ENCODE measurements at regions not wholly inside any gene's neighbourhood (a gene's known extent, or its start where the extent isn't known, plus 50 kb on each side); places are given as distances from the start of the nearest gene placed in this dataset.
"Not testable (repeated sequence)": the region's sequence is repeated elsewhere in the genome, so short reads cannot be mapped to it uniquely, and the experiment has no call there.

DNA sequence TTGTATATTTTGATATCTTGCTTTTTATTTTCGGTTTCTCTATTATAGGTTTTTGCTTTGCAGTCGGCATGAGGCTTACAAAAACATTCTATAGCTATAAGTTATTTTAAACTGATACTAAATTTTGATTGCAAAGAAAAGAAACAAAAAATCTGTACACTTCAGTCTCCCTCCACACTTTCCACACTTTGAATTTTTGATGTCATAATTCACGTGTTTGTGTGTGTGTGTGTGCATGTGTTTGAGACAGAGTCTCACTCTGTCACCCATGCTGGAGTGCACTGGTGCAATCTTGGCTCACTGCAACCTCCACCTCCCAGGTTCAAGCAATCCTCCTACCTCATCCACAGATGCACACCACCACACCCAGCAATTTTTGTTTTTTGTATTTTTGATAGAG lies 124.9 kb downstream of the MRPS30 start:
- DNase-seq: no peak
- in situ Hi-C loops (cut with HindIII; ENCODE audit: low pct_ligation_motif_present, low pct_unique_long_range_greater_than_20kb, low sequenced_read_pairs): no loop called here

DNA sequence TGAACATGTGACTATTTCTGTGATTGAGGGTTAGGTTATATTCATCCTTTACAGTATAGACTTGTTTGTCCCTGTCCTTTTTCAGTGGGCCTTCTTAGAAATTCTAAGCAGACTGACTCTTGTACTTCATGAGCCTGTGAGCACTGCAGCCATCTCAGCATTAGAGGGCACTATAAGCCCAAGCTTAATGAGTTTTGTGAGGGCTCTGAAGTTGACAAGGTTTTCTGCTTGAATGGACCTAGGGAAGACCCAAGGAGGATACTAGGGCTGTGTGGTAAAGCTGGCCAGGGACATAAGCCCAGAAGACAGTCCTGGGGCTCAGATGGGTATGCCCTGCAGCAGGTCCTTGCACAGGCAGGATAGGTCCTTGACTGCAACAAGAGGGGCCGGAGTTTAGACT lies 126.5 kb downstream of the MRPS30 start:
- DNase-seq: peak; percentile 7

DNA sequence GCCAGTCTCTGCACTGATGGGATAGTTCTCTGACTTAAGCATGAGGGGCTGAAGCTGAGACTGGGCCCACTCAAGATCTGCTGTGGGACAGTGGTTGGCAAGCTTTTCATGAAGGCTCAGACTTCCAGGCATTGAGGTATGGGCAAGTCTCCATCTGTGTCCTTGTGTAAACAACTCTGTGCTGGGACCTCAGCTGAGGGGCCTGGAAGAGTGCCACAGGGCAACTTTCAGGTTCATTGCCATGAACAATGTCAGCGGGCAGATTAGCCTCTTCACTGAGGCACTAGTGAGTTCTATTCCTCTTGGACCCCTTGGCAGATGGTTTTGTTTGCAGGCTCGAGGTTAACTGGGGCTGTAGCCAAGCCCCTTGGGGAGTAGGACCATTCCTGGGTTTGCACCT lies 127.1 kb downstream of the MRPS30 start:
- in situ Hi-C loops (cut with HindIII; ENCODE audit: low pct_ligation_motif_present, low pct_unique_long_range_greater_than_20kb, low sequenced_read_pairs): no loop called here

More for the DNA sequence above, 126.5 kb downstream of the MRPS30 start:
- in situ Hi-C loops (cut with HindIII; ENCODE audit: low pct_ligation_motif_present, low pct_unique_long_range_greater_than_20kb, low sequenced_read_pairs): no loop called here

DNA sequence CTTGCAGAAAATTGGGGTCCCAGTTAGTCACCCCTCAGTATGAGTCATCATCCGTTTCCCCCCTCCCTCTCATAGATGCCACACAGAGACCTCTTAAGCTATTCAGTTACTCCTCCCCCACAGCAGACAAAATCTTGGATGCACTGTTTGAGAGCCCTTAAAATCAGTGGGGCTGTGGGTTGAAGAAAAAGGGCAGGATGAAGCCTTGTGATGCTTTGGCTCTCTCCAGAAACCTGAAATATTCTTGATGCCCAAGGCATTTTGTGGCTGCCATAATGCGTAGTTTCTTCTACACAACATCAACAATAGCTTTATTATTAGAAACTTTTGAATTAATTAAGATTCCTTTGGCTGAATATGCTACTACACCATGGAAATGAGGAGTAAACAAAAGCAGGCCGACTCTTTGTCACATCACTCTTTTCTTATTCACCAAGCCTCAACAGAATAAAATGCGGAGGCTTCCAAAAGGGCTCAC lies 133.8 kb downstream of the MRPS30 start:
- in situ Hi-C loops (cut with HindIII; ENCODE audit: low pct_ligation_motif_present, low pct_unique_long_range_greater_than_20kb, low sequenced_read_pairs): no loop called here
- DNase-seq: no peak

More for the DNA sequence above, 127.1 kb downstream of the MRPS30 start:
- no peak for DNase-seq

DNA sequence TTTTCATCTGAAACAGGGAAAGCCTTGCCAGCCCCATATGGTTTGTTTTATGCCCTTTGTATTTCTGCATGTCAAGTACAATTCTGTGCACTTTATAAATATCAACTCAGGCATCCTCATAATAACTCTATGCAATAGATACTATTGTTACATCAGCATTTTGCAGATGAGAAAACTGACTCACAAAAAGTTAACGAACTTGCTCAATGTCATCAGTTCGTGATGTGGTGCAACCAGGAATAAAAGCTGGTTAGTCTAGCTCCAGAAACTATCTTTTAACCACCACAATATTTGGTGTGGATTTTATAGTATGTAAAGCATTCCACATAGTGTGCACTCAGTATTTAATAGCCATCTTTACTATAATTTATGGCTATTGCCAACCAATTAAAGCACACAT lies 134.9 kb downstream of the MRPS30 start:
- in situ Hi-C loops (cut with HindIII; ENCODE audit: low pct_ligation_motif_present, low pct_unique_long_range_greater_than_20kb, low sequenced_read_pairs): no loop called here
- DNase-seq: no peak

DNA sequence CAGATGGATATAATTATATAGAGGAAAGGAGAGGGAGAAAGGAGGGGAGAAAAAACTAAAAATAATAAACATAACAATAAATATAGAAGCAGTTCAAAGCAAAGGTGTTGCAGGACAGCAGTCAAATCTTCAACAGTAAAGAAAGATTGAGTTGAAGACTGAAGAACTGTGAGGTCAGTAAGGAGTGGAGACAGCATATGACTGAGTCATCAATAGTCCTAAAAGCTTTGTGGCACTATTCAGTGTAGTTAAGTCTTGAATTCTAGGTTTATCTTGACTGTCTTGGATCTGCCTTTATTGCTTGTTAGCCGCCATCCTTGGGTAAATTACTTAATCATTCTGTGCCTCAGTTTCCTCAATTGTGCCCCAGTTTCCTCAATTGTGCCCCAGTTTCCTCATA lies 137.0 kb downstream of the MRPS30 start:
- in situ Hi-C loops (cut with HindIII; ENCODE audit: low pct_ligation_motif_present, low pct_unique_long_range_greater_than_20kb, low sequenced_read_pairs): no loop called here
- DNase-seq: no peak

DNA sequence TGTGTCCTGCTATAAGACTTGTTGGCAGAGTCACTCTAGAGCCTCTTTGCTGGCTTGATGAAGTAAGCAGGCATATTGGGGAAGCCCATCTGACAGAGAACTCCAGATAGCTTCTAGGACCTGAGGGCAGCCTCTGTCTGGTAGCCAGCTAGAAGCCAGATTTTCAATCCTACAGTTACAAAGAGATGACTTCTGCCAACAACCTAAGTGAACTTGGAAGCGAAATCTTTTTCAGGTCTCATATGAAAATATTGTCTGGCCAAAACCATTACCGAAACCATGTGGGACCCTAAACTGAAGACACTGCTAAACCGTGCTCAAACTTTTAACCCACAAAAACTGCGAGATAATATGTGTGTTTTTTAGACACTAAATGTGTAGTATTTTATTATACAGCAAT lies 140.9 kb downstream of the MRPS30 start:
- in situ Hi-C loops (cut with HindIII; ENCODE audit: low pct_ligation_motif_present, low pct_unique_long_range_greater_than_20kb, low sequenced_read_pairs): no loop called here
- DNase-seq: no peak

DNA sequence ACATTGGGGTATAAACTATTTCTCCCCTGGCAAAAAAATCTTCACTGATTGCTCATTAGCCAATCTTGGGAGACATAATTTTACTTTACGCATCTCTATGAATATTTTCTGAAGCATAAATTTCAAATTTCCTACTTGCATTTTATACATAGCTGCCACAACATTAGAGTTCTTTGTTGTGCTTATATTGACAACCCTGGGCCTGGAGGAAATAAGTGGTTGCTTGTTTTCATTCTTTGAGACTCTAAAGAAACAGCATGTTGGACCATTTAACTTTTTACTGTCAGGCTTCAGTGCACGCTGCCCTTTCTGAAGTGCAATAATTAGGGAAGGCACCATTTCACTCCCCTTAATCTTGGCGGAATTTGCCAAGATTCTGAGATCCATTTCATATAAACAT lies 142.6 kb downstream of the MRPS30 start:
- in situ Hi-C loops (cut with HindIII; ENCODE audit: low pct_ligation_motif_present, low pct_unique_long_range_greater_than_20kb, low sequenced_read_pairs): no loop called here
- no peak for DNase-seq

DNA sequence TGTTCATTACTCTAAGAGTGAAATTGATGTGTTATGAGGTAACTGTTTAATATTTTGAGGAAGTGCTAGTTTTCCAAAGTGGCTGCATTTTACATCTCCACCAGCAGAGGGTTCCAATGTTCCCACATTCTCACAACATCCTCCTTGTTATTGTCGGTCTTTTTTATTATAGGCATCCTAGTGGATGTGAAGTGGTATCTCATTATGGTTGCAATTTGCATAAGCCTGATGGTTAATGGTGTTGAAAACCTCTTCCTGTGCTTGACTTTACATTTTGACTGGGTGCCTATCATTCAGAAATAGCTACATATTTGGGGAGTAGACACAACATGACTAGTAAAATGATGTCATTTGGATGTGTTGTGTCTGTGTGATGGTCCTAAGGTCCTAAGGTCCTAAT lies 143.6 kb downstream of the MRPS30 start:
- peak; percentile 49 for DNase-seq

DNA sequence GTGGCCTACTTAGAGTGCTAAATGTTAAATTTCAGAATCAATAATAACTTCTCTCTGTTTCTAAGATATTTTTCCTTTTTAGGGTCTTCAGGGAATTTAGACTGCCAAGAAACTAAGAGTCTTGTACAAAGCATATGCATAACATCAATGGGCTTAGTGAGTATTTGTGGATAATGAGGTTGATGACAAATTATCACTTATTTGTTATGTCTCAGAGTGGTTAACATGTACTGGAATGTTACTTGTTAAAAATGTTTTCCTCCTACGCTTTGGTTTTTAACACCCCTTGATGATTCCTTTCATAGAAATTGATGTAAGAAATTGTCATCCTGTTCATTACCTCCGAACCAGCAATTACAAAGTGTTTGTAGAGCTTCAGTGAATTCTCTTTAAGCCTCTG lies 144.3 kb downstream of the MRPS30 start:
- no peak for DNase-seq
- in situ Hi-C loops (cut with HindIII; ENCODE audit: low pct_ligation_motif_present, low pct_unique_long_range_greater_than_20kb, low sequenced_read_pairs): no loop called here

More for the DNA sequence above, 143.6 kb downstream of the MRPS30 start:
- in situ Hi-C loops (cut with HindIII; ENCODE audit: low pct_ligation_motif_present, low pct_unique_long_range_greater_than_20kb, low sequenced_read_pairs): no loop called here

DNA sequence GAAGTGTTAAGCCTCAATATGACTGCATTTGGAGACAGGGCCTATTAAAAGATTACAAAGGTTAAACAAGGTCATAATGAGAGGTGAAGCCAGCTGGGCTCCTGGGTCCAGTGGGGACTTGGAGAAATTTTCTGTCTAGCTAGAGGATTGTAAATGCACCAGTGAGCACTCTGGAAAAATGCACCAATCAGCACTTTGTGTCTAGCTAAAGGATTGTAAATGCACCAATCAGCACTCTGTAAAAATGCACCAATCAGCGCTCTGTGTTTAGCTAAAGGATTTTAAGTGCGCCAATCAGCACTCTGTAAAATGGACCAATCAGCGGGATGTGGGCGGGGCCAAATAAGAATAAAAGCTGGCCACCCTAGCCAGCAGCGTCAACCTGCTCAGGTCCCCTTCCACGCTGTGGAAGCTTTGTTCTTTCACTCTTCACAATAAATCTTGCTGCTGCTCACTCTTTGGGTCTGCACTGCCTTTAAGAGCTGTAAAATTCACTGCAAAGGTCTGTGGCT lies 150.3 kb downstream of the MRPS30 start:
- DNase-seq; in situ Hi-C loops (cut with HindIII; ENCODE audit: low pct_ligation_motif_present, low pct_unique_long_range_greater_than_20kb, low sequenced_read_pairs): not testable (repeated sequence)

DNA sequence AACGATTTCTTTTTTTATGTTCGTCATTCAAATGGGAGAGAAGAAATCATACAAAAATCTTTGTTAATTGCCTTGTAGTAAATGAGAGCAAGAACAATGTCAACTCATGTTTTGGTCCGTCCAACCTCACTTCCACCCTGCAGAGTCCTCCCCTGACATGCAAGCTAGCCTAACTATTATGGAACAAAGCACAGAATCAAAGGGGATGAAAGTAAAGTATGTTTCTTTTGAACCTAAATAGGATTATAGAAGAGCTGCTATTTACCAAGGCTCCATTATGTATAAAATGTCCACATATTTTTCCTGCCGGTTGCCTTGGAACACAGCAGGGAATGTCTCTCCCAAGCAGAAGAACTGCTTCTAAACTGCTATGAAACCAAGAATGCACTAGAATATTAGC lies 161.1 kb downstream of the MRPS30 start:
- in situ Hi-C loops (cut with HindIII; ENCODE audit: low pct_ligation_motif_present, low pct_unique_long_range_greater_than_20kb, low sequenced_read_pairs): no loop called here
- no peak for DNase-seq

DNA sequence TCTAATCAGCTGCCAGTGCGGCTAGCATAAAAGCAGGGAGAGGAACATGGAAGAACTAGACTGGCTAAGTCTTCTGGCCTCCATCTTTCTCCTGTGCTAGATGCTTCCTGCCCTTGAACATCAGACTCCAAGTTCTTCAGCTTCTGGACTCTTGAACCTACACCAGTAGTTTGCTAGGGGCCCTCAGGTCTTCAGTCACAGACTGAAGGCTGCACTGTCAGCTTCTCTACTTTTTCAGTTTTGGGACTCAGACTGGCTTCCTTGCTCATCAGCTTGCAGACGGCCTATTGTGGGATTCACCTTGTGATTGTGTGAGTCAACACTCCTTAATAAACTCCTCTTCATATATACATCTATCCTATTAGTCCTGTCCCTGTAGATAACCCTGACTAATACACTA lies 162.2 kb downstream of the MRPS30 start:
- DNase-seq; in situ Hi-C loops (cut with HindIII; ENCODE audit: low pct_ligation_motif_present, low pct_unique_long_range_greater_than_20kb, low sequenced_read_pairs): not testable (repeated sequence)

DNA sequence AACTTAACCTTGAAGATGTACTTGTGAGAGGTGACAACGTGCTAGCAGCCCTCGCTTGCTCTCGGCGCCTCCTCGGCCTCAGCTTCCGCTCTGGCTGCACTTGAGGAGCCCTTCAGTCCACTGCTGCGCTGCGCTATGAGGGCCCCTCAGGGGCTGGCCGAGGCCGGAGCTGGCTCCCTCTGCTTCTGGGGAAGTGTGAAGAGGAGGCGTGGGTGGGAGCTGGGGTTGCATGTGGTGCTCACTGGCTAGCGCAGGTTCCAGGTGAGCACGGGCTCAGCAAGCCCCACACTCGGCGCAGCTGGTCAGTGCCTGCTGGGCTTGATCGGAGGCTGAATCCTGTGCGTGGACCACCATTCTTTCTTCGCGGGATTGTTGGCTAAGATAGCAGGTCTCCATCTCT lies 166.1 kb downstream of the MRPS30 start:
- DNase-seq: no peak
- in situ Hi-C loops (cut with HindIII; ENCODE audit: low pct_ligation_motif_present, low pct_unique_long_range_greater_than_20kb, low sequenced_read_pairs): no loop called here

DNA sequence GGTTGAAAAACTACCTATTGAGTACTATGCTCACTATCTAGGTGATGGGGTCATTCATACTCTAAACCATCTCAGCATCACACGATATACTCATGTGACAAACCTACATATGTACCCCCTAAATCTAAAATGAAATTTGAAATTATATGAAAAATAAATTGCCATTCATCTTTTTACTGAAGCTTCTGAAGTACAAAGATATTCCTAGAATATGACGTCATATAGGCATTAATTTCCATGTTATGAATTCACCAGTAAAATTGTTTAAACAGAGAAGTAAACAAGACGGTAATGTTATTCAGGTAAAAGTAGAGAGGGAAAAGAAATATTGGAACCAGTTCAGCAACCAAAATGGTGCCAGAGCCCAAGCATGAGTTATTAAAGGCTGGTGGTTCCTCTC lies 173.0 kb downstream of the MRPS30 start:
- no peak for DNase-seq
- in situ Hi-C loops (cut with HindIII; ENCODE audit: low pct_ligation_motif_present, low pct_unique_long_range_greater_than_20kb, low sequenced_read_pairs): no loop called here

DNA sequence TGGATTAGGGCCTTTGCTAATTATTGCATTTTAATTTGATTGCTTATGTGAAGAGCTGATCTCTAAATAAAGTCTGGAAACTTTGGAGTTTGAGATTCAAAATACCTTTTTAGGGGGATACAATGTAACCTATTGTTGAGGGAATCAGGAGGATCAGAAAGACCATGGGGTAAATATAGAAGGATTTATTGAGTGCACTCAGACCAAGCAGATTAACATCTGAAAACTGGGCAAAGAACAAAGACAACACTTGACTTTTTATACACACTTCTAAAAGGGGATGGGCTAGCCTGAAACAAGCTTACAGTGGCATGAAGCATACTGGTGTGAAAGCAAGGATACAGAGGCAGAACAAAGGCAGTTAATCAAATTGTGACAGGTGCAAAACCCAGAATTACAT lies 174.3 kb downstream of the MRPS30 start:
- in situ Hi-C loops (cut with HindIII; ENCODE audit: low pct_ligation_motif_present, low pct_unique_long_range_greater_than_20kb, low sequenced_read_pairs): no loop called here

DNA sequence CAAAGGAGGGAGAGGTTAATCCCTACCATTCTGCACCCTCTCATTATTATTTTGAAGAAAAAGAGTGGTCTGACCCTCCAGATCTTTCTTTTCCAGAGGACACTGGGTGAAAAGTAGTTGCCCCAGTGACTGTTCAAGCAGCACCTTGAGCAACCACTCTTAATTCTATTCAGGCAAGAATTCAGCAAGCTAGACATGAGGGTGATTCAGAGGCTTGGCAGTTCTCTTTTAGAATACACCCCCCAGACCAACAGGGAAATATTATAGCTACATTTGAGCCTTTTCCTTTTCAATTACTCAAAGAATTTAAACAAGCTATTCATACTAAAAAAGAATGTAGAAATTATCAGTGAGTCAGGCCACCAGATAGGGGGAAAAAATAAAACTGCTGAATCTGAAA lies 178.3 kb downstream of the MRPS30 start:
- no peak for DNase-seq
- in situ Hi-C loops (cut with HindIII; ENCODE audit: low pct_ligation_motif_present, low pct_unique_long_range_greater_than_20kb, low sequenced_read_pairs): no loop called here

More for the DNA sequence above, 174.3 kb downstream of the MRPS30 start:
- DNase-seq: no peak

DNA sequence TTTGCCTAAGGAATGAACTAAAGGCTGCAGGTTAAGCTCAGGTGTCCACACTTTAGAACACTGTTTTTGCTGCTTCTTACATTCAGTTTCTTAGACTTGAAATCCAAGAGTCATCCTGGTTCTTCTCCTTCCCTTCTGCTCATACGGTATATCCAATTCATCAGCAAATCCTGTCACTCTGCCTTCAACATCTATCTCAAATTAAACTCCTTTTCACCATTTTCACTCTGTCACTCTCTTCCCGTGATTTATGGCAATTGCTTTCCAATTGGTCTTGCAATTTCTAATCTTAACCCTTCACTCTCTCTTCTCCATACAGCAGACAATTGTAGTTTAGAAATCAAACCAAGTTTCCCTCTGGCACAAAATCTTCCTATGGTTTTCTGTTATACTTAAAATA lies 182.9 kb downstream of the MRPS30 start:
- in situ Hi-C loops (cut with HindIII; ENCODE audit: low pct_ligation_motif_present, low pct_unique_long_range_greater_than_20kb, low sequenced_read_pairs): no loop called here
- DNase-seq: no peak

DNA sequence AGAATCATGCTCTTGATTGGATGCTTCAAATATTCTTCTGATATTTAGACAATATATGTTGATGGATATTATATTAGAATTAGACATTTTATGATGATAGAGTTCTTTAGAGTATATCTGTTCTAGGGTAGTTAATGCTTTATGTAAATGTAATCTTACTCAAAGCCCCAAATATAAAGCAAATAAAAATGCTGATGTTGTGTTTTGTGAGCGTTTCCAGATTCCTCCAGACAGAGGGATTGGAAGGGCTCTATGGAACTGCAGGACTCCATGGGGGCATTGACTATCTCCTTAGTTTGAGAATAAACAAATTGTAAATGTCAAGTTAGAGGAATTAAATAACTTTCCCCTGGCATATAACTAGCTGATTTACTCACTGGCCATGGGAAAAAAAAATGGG lies 184.5 kb downstream of the MRPS30 start:
- in situ Hi-C loops (cut with HindIII; ENCODE audit: low pct_ligation_motif_present, low pct_unique_long_range_greater_than_20kb, low sequenced_read_pairs): no loop called here
- DNase-seq: no peak

DNA sequence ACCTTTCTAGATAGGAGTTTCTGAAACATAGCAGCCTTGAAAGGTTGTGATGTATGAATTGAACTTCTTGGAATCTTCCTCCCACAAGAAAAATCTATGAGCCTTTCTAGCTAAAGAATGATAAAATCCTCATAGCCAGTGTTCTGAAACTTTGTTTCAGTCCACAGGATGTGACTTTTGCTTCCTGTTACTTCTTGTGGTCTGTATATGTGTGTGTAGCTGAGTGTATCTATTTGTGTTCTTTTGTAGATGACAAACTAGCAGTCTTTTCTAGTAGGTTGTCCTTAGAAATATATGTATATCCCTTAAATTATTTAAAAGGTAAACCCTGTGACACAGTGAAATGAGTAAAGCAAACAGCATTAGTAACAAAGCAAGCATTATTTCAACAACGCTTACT lies 188.8 kb downstream of the MRPS30 start:
- in situ Hi-C loops (cut with HindIII; ENCODE audit: low pct_ligation_motif_present, low pct_unique_long_range_greater_than_20kb, low sequenced_read_pairs): no loop called here
- no peak for DNase-seq

DNA sequence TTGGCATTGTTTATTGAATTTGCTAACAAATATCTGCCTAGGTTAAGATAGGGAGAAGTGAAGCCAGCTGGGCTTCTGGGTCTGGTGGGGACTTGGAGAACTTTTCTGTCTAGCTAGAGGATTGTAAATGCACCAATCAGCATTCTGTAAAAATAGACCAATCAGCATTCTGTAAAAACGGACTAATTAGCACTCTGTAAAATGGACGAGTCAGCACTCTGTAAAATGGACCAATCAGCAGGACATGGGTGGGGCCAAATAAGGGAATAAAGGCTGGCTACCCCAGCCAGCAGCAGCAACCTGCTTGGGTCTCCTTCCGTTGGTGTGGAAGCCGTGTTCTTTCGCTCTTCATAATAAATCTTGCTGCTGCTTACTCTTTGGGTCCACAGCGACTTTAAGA lies 198.4 kb downstream of the MRPS30 start:
- in situ Hi-C loops (cut with HindIII; ENCODE audit: low pct_ligation_motif_present, low pct_unique_long_range_greater_than_20kb, low sequenced_read_pairs); DNase-seq: not testable (repeated sequence)

Measured in ACHN (cell line).